SU-DHL-6 (cell line): ENCODE measurements at regions not wholly inside any gene's neighbourhood (a gene's known extent, or its start where the extent isn't known, plus 50 kb on each side); places are given as distances from the start of the nearest gene placed in this dataset.

ENCODE experiments used
- CTCF ChIP-seq: fragments of 200-600 bp; sonication (generic); IDR thresholded peaks from one replicate; pipeline ENCODE4 v1.5.1; 2017; ENCODE audit warnings: antibody characterized with exemption, mild to moderate bottlenecking, low read length, moderate library complexity; ENCODE audit not compliant: insufficient read depth, poor library complexity, severe bottlenecking
- EZH2phosphoT487 ChIP-seq: fragments of 200-600 bp; sonication (generic), shearing (Covaris generic); conservative IDR thresholded peaks from 2 replicates; pipeline ENCODE4 v1.6.1; 2018; ENCODE audit warnings: mild to moderate bottlenecking, antibody characterized with exemption, low read length, moderate library complexity, mixed read lengths

GRCh38 chr4:58261526-58261925, 1151.3 kb upstream of the IGFBP7 start:
- TF ChIP-seq CTCF (no peak), EZH2phosphoT487 (no peak)
